NCI-H1092 (cell line): ENCODE measurements at regions not wholly inside any gene's neighbourhood (a gene's known extent, or its start where the extent isn't known, plus 50 kb on each side); places are given as distances from the start of the nearest gene placed in this dataset.
"Not testable (repeated sequence)": the region's sequence is repeated elsewhere in the genome, so short reads cannot be mapped to it uniquely, and the experiment has no call there.

ENCODE experiments used
- DNase-seq: peaks from one replicate; lab custom pipeline; 2025; lab: John Stamatoyannopoulos, UW

DNA sequence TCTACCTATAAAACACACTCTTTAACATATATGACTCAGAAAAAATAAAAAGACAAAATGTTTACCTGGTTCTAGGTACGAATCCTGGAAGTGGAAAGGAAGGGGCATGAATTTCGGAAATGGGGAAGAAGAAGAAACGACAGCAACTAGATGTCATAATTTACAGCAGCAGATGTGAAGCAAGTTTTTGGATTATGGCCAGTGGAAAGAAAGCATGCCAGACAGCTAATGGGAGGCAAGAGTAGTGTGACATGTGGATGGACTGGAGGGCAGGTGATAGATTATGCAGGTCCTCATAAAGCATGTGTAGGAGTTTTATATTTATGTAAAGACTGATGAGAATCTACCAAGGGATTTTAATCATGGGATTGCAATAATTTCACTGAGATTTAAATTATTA, 279.0 kb upstream of the TACR3 start:
- no peak for DNase-seq

DNA sequence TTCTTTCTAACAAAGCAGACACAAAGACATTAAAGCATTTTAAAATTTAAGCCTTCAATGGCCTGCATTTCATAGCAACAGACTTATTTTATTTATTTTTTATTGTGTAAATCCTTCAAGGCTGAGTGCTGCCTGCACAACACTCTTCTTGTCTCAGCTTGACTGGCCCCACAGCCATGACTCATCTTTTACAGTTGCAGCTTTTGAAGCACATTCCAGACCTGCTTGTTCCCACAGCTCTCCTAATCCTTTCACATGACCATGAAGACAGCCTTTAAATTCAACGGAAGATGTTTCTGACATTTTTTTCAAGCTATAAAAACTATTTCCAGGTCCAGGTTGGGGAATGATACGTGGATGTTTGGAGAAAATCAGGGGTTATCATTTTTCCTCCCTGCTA, 276.9 kb upstream of the TACR3 start:
- DNase-seq = no peak

DNA sequence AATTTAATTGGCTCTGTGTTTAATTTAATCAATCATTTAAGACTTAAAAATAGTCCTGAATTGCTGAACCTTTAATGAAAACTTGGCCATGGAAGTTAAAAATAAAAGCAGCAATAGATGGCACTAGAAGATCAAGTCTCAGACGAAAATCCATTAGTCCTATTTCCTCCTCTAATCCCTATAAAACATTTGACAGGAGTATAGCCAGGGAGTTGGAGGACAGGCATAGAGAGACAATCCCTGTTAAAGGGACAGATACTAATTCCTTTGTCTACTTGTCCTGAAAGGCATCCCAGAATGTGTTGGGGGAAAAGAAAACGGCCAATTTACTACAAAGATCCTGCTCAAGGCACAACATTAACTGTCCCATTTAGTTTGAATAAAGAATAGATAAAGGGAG, 276.3 kb upstream of the TACR3 start:
- no peak for DNase-seq

DNA sequence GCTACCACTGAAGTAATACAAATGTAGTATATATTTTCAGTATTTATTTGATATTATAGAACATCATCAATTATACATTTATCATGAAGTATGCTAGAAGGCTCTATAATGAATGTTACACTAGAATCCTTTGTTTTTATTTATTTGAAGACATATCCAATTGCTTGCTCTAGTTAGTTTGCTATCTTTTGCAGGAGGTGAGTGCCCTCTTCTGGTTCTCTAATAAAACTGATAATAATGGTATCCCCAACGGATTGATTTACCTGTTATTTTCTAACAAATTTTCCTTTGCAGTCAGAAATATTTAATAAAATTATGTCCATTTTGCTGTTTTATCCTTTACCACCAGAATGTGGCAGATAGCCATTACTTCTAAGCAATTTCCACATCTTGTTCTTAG, 274.3 kb upstream of the TACR3 start:
- no peak for DNase-seq

DNA sequence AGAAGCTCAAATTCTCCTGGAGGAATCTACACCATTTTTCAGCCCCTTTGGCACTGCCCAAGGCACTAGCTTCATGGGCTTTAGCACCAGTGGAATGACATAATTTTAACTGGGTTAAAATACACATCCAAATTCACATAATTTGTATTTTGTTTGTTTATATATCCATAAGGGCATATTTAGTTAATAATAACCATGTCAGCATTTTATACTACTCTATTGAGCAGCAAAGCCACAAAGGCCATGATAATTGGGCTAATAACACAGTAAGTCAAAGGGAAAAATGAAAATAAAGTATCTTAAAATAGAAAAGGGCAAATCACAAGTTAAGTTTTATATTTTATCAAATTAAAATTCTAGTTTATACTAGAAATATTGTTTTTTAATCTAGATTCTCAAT, 262.7 kb upstream of the TACR3 start:
- no peak for DNase-seq

DNA sequence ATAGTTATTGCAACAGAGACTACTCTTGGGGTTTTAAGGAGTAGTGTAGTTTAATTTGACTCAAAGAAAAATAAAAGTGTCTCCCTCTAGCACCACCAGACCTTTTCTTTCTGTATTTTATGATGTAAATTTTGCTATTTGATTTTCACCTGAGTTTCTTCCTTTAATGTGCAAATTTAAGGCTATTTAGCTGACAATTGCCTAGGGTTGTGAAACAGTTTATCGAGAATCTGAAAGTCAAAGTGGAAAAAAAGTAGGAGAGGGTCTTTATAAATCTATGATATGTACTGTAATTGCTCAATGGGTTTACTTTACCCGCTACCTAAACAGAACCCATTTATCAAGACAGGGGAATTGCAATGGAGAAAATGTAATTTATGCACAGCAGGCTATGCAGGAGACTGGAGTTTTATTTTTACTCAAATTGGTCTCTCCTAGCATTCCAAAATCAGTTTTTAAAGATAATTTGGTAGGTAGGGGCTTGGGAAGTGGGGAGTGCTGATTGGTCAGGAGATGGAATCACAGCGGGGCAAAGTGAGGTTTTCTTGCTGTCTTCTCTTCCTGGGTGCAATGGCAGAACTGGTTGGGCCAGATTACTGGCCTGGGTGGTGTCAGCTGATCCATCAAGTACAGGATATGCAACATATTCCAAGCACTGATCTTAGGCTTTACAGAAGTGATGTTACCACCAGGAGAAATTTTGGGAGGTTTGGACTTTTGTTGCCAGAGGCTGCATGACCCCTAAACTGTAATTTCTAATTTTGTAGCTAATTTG, 228.6 kb upstream of the TACR3 start:
- DNase-seq = no peak

DNA sequence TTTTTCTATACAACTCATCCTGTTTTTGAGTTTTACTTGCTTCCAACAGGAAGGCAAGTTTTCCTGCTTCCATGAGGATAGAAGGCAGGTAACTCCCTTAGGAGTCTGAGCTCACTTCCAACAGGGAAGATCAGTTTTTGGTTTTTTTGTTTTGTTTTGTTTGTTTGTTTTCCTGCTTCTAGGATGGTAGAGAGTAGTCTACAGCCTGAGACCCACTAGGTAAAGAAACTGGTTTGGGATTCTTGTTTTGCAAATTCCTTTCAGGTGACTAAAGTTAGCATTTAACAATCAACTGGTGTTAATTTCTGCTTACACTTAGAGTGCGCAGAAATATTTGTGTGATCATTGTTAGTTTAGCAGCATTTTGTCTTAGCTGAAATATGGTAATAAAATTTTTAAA, 227.8 kb upstream of the TACR3 start:
- DNase-seq = no peak

DNA sequence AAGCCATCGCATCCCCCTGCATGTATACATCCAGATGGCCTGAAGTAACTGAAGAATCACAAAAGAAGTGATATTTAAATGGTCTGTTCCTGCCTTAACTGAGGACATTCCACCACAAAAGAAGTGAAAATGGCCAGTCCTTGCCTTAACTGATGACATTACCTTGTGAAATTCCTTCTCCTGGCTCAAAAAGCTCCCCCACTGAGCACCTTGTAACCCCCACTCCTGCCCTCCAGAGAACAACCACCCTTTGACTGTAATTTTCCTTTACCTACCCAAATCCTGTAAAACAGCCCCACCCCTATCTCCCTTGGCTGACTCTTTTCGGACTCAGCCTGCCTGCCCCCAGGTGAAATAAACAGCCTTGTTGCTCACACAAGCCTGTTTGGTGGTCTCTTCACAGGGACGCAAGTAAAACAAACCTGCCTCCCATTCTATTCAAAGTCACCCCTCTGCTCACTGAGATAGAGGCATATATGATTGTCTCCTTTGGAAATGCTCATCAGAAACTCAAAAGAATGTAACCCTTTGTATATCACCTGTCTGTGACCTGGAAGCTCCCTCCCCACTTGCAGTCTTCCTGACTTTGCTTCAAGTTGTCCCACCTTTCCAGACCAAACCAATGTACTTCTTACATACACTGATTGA, 227.0 kb upstream of the TACR3 start:
- DNase-seq = not testable (repeated sequence)

DNA sequence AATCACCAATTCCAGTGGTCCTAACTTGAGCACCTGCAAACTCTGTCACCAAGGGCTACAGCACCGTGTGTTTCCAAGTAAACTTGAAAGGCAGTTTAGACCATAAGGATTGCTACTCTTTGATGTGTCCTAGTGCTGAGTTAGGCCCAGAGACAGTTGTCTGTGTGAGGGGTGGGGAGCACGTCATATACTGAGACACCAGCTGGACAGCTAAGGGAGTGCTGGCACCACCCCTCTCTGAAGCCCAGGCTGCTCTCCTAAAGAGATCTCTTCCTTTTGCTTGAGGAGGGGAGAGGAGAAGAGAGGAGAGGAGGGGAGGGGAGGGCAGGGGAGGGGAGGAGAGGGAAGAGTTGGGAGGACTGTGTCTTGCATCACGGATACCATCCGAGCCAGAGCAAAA, 218.7 kb upstream of the TACR3 start:
- no peak for DNase-seq

DNA sequence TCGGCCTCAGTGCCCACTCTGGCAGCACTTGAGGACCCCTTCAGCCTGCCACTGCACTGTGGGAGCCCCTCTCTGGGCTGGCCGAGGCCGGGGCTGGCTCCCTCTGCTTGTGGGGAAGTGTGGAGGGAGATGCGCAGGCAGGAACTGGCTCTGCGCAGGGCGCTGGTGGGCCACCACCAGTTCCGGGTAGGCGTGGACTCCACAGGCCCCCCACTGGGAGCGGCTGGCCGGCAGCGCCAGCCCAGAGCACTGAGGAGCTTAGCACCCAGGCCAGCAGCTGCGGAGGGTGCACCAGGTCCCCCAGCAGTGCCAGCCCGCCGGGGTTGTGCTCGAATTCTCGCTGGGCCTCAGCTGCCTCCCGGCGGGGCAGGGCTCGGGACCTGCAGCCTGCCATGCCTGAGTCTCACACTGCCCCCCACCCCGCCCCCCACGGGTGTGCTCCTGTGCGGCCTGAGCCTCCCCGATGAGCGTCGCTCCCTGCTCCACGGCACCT, 216.9 kb upstream of the TACR3 start:
- no peak for DNase-seq

DNA sequence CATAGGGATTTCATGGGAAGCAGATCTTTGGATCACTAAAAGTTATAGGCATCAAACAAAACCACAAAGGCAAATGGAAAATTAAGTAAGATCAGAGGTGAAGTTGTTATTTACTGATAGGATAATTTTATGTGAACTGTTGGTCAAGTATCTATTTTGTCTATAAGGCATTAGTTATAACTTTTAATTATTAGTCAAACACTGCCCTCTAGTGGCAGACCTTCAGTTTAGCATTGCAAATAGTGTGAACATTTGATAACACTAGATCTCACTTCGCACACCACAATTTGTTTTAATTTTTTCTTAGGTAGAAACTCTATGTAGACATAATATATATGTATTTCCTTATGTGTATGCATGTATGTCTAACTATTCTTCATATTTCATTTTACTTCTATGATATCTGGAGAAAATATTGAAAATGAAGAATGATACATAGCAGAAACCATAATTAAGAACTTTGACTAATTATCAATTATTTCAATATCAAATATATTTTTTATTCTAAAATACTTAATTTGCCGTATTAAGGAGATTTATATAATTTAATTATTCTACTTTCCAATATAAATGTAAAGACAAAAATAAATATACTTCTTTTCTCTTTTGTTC, 214.5 kb upstream of the TACR3 start:
- peak; percentile 36 for DNase-seq

DNA sequence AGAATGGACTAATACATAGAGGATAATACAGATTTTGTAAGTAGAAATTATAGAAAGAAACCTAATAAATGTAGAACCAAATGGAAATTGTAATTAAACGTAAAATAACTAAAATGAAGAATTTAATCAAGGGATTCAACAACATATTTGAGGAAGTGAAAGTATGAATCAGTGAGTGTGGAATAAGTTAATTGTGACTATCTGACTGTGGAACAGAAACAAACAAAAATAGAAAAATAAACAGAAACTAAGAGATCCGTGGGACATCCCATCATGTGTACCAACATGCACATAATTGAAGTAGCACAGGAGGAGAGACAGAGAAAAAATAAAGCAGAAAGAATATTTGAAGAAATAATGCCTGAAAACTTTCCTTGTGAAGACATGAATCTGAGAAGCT, 208.6 kb upstream of the TACR3 start:
- no peak for DNase-seq

DNA sequence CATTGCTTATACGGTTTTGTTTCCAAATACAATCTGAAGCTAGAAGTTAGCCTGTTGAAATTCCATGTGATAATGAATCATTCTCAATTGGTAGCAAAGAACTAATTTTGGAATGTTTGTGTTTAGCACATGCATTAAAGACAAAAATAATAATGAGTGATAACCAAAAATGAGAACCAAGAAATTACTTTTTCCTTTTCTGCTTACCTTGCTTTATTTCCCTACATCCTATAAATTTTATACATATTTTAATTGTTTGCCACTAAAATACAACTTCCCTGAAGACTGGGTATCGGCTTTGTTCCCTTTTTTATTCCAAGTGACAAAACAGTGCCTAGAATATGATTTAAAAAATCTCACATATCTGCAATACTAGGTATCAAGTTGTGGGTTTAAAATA, 203.8 kb upstream of the TACR3 start:
- no peak for DNase-seq

DNA sequence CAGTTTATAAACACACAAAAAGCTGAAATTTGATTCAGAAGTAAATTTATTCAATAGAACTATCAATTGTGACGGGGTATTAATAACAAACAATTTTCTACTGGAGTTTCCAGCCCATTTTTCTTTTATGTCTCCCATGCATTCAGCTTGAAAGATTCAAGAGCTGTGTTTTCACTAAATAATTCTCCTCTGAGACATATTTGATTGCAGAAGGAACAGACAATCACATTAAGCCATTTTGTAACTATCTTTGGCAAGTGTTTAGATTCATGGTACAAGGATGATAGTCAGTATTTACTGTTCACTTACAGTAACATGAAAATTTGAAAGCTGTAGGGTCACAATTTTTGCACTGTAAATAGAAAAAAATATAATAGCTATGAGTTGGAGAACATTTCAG, 198.4 kb upstream of the TACR3 start:
- DNase-seq = no peak

DNA sequence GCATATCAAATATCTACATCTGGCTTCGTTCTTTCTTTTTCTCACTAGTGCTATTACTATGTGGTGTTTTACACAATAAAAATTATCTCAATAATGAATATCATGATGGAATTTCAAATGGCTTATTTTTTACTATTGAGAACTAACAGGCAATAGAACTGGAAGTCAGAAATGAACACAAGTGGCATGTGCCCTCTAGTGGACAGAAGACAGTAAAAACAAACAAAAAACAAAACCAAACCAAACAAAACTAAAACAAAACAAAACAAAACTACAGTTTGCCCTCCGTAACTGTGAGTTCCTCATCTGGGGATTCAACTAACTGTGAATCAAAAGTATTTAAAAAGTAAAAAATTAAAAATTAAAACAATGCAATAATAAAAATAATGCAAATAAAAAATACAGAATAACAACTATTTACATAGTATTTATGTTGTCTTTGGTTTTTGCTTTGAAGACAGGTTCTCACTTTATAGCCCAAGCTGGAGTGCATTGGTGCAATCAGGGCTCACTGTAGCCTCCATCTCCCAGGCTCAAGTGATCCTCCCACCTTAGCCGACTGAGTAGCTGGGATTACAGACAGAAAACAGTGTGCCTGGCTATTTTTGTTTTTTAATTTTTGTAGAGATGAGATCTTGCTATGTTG, 195.6 kb upstream of the TACR3 start:
- no peak for DNase-seq

DNA sequence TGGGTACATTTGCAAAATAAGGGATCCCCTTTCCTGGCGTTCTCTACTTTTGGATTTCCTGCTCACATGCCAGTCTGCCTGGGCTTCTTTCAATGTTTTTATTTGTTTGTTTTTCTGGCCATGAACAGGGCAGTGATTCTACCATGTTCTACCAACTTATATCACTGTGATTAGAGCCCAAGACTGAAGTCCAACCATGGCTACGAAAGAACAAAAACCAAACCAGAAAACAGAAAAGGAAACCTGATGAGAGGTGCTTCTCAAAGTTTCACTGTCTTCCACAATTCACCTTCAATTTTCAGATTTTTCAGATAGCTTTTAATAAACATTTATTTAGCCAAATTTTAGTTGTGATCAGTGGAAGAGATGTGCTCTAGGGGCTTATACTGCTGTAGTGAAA, 187.6 kb upstream of the TACR3 start:
- DNase-seq = no peak

DNA sequence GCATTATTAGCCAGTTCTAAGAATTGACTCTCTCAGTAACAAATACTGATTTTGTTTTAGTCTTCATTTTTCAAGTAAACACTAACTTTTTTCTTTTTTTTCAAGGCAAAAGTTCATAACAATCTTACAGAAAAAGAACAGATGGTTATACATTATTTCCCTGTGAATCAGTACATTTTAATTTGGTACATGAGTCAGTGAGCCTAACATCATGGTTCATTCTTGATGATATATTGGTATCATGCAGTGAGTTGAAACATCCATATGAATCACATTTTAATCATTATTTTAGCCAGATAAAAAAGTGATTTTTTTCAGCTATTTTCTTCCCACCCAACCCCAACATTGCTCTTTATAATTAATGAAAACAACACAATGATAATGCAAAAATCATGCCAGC, 184.3 kb upstream of the TACR3 start:
- DNase-seq = no peak

DNA sequence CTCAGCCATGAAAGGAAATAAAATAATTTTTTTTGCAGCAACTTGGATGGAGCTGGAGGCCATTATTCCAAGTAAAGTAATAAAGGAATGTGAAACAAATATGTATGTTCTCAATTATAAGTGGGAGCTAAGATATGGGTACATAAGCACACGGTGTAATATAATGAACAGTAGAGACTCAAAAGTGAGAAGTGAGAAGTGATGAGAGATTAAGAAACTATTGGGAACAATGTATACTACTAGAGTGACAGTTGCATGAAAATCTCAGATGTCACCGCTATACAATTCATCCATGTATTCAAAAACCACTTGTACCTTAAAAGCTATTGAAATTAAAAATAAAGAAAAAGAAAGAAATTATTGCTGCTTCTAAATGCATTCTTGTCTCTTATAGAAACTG, 182.9 kb upstream of the TACR3 start:
- no peak for DNase-seq

DNA sequence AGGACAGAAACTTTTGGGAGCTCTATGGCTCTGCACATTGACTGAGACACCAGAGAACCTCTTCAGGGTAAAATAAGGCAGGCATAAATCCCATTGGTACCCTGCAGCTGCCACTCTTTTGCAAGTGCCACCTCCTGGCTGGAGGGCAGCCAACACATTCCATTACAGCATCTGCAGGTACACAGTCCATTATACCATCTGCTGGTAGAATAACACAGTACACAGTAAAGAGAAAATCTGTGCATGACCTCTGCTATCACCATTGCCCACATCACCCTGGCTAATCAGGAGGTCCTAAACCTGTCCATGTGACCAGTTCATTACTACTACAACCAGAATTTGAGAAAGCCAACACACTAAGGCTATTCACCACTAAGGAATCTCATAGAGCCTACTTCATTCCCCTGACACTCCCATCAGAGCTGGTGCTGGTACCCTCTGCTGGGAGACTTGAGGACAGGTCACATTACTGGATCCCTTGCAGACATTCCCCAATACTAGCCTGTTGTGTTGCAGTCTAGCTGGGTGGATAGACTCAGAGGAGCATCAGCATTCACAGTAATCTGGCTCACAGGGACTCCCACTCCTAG, 176.2 kb upstream of the TACR3 start:
- DNase-seq = no peak

DNA sequence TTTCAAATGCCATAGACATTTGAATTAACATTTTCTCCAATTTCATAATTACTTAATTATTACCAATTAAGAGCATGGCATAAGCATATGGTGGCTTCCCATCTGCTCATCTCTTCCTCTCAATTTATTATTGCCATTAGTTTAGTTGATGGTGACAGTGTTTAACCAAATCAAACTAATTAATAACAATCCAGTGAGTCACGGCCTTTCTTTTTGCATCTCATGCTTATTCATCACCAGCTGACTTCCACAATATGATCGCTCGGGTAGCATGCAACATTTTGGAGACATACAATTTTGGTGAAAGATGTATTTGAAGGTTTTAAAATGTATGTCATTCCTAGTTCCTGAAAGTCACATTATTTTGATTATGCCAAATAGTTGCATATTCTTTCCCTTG, 172.8 kb upstream of the TACR3 start:
- no peak for DNase-seq

DNA sequence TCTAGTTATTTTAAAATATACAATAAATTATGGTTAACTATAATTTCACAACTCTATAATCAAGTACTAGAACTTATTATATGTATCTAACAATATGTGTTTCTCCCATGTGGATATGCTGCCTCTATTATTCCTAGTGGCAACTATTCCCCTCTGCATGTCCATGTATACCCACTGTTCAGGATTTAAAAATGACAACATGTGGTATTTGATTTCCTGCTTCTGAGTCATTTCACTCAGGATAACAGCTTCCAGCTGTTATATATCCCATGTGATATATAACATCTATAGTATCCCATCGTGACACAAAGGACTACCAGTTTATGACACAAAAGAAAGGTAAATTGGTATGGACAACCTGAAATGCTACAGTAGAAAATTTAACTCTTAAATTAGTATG, 167.4 kb upstream of the TACR3 start:
- no peak for DNase-seq

DNA sequence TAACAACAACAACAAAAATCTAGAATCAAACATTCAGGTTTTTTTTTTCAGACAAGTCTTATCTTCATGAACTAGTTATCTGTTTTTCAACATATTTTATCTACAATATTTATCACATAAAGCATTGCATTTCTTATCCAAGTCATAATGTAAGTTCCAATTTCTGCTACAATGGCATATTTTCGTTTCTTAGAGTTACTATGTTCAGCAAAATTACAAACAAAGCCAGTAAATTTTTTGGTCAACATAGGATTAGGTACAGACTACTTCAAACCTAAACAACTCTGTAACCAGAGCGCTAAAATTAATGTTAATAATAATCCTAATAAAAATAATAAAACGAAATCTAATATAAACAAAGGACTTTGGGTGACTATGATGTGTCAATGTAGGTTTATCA, 165.4 kb upstream of the TACR3 start:
- DNase-seq = no peak

DNA sequence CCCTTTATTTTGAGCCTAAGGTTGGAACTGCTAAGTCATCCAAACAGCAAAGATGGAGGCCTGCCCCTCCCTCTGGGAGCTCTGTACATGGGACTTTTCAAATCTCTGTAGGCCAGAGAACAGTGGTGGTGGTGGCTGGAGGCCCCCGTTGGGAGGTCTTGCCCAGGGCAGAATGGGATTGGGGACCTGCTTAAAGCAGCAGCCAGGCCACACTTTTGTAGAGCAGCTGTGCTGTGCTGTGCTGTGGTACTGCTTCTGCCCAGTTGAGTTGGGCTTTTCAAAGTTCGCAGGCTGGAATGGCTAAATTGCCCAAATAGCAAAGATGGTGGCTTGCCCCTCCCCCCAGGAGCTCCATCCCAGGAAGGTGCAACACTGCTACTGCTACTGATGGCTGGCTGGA, 147.5 kb upstream of the TACR3 start:
- no peak for DNase-seq
